WI38 (cell line): ENCODE measurements at regions not wholly inside any gene's neighbourhood (a gene's known extent, or its start where the extent isn't known, plus 50 kb on each side); places are given as distances from the start of the nearest gene placed in this dataset.

ENCODE experiments used
- H3K4me3 ChIP-seq: 2 replicates; pipeline ENCODE4 v1.5.1; 2011; ENCODE audit warnings: low read depth, mild to moderate bottlenecking, control low read depth, low read length
- TF ChIP-seq, protein P1 (sequence below): IDR thresholded peaks from 2 replicates; pipeline ENCODE4 v1.5.1; 2012; ENCODE audit warnings: low read depth, mild to moderate bottlenecking, control low read depth, low read length

- H3K4me3 ChIP-seq: no peak overlapping the region
- TF ChIP-seq, protein P1, sequence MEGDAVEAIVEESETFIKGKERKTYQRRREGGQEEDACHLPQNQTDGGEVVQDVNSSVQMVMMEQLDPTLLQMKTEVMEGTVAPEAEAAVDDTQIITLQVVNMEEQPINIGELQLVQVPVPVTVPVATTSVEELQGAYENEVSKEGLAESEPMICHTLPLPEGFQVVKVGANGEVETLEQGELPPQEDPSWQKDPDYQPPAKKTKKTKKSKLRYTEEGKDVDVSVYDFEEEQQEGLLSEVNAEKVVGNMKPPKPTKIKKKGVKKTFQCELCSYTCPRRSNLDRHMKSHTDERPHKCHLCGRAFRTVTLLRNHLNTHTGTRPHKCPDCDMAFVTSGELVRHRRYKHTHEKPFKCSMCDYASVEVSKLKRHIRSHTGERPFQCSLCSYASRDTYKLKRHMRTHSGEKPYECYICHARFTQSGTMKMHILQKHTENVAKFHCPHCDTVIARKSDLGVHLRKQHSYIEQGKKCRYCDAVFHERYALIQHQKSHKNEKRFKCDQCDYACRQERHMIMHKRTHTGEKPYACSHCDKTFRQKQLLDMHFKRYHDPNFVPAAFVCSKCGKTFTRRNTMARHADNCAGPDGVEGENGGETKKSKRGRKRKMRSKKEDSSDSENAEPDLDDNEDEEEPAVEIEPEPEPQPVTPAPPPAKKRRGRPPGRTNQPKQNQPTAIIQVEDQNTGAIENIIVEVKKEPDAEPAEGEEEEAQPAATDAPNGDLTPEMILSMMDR: no peak
Measured at GRCh38 chr18:67742525-67742924, 226.0 kb upstream of the DSEL start.

- TF ChIP-seq, protein P1: no peak
Measured at GRCh38 chr18:67735506-67735905, 219.0 kb upstream of the DSEL start.

DNA sequence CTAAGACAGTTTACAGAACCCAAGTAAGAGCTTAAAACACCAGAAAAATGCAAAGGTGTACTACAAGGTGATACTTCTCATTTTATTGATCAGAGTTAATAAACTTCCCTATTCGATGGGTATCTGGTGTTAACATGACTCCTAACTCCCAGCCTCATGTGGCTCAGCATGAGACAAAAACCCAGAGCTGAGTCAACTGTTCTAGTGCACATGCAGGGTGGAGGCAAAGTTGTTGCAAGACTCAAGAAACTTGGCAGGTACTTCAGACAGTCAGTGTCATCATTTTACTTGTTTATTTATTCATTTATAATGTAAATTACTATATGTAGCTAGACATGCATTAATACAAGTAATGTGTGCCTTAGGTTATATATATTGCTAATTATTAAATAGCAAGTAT lies 216.6 kb upstream of the DSEL start:
- TF ChIP-seq, protein P1: no peak
- H3K4me3 ChIP-seq: no peak overlapping the region

More at GRCh38 chr18:67735506-67735905, 219.0 kb upstream of the DSEL start:
- H3K4me3 ChIP-seq: no peak overlapping the region

- TF ChIP-seq, protein P1: no peak
- H3K4me3 ChIP-seq: no peak overlapping the region
Measured at GRCh38 chr18:67731851-67732250, 215.3 kb upstream of the DSEL start.

DNA sequence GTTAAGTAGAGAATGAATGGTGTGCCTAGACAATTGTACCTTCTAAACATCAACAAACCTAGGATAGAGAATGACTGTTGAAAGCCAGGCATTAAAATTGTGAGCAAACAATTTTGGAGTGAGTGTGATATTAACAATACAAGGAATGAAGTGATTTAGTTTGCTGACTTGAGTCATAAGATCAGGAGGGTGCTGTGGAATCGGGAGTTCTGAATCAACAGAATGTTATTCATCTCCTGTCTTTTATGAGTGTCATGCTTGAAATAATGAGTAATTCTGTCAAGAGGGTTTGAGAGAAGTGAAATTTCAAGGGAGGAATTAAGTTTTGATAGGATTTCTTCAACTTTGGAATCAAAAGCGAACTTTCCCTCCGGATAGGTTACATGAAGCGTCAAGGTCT lies 214.4 kb upstream of the DSEL start:
- TF ChIP-seq, protein P1: no peak
- H3K4me3 ChIP-seq: no peak overlapping the region

DNA sequence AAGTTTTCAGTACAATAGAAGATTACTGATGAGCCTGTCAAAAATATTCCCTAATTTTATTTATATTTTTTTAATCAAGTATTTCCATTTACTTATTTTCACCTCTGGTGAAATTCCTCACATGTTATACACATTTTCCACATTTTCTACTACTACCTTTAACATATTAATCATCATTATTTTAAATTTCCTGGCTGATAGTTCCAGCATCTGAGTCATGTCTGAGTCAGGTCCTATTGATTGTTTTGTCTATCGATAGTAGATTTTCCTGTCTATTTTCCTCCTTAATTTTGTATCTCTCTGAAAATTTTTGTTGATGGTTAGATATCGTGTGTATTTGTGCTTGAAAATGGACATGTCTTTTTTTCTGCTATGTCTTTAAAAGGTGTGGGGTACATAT lies 211.8 kb upstream of the DSEL start:
- TF ChIP-seq, protein P1: no peak
- H3K4me3 ChIP-seq: no peak overlapping the region

- TF ChIP-seq, protein P1: no peak
Measured at GRCh38 chr18:67726882-67727281, 210.4 kb upstream of the DSEL start.

More at GRCh38 chr18:67726882-67727281, 210.4 kb upstream of the DSEL start:
- H3K4me3 ChIP-seq: no peak overlapping the region
